SK-N-SH (cell line): ENCODE measurements at regions not wholly inside any gene's neighbourhood (a gene's known extent, or its start where the extent isn't known, plus 50 kb on each side); places are given as distances from the start of the nearest gene placed in this dataset.

Experiments used
- CTCF ChIA-PET: fragments of 300-600, 350-600 bp; formaldehyde crosslinking; extraction: SDS; loops from one replicate; lab custom pipeline; 2021; lab: Yijun Ruan, JAX
- POLR2A ChIA-PET: fragments of 350-600 bp; sonication (Branson Sonifier 250); formaldehyde crosslinking; extraction: SDS; loops from one replicate; lab custom pipeline; 2020; ENCODE audit warnings: antibody characterized with exemption, inconsistent platforms; lab: Yijun Ruan, JAX
- DNase-seq: peaks from one replicate; pipeline ENCODE4 v3.0.0; 2012
- H2AFZ ChIP-seq: fragments of 200-600 bp; sonication (generic); 2 replicates; pipeline ENCODE4 v1.8.1; 2016; ENCODE audit warnings: antibody characterized with exemption, mild to moderate bottlenecking, low read depth
- H3F3A ChIP-seq: fragments of 200-600 bp; sonication (generic); replicated peaks from 2 replicates; pipeline ENCODE3; 2016; ENCODE audit warnings: antibody characterized with exemption, mild to moderate bottlenecking; ENCODE audit not compliant: insufficient read depth
- H3K27ac ChIP-seq, 2 experiments: fragments of 200-500 bp in 1 of 2; fragments of 200-600 bp in 1 of 2; sonication (Bioruptor generic) in 1 of 2; sonication (generic), shearing (Covaris generic) in 1 of 2; 2 replicates each; pipeline versions ENCODE4 v1.5.1 to v1.6.1; 2014 to 2016; ENCODE audit warnings: low read depth in 2 of 2, inconsistent platforms in 1 of 2, low read length in 1 of 2, mild to moderate bottlenecking in 1 of 2, mixed read lengths in 1 of 2
- H3K27me3 ChIP-seq: fragments of 200-600 bp; sonication (generic), shearing (Covaris generic); 2 replicates; pipeline ENCODE4 v1.6.1; 2016; ENCODE audit warnings: mixed run types; ENCODE audit not compliant: insufficient read depth
- H3K36me3 ChIP-seq, 2 experiments: fragments of 200-500 bp in 1 of 2; fragments of 200-600 bp in 1 of 2; sonication (Bioruptor generic) in 1 of 2; sonication (generic) in 1 of 2; replicated peaks in 1 of 2; 2 replicates each; pipeline versions ENCODE3 to v1.5.1; 2014 to 2016; ENCODE audit warnings: low read length in 1 of 2, mild to moderate bottlenecking in 1 of 2; ENCODE audit not compliant: insufficient read depth in 2 of 2, control insufficient read depth in 1 of 2
- H3K4me1 ChIP-seq, 2 experiments: fragments of 200-500 bp in 1 of 2; fragments of 200-600 bp in 1 of 2; sonication (Bioruptor generic) in 1 of 2; sonication (generic), shearing (Covaris generic) in 1 of 2; 2 replicates each; pipeline versions ENCODE4 v1.5.1 to v1.6.1; 2014 to 2016; ENCODE audit warnings: low read depth in 1 of 2, low read length in 1 of 2, mixed run types in 1 of 2; ENCODE audit not compliant: insufficient read depth in 2 of 2, control insufficient read depth in 1 of 2
- H3K4me2 ChIP-seq: fragments of 200-600 bp; sonication (generic), shearing (Covaris generic); 2 replicates; pipeline ENCODE4 v1.6.1; 2017; ENCODE audit warnings: mixed run types
- H3K4me3 ChIP-seq, 2 experiments: fragments of 200-500 bp in 1 of 2; fragments of 200-600 bp in 1 of 2; sonication (Bioruptor generic) in 1 of 2; sonication (generic), shearing (Covaris generic) in 1 of 2; 2 replicates each; pipeline versions ENCODE4 v1.5.1 to v1.8.1; 2014 to 2016; ENCODE audit warnings: low read depth in 2 of 2, inconsistent platforms in 1 of 2, low read length in 1 of 2, mild to moderate bottlenecking in 1 of 2, mixed read lengths in 1 of 2, moderate library complexity in 1 of 2
- H3K79me2 ChIP-seq: fragments of 200-600 bp; sonication (generic); 2 replicates; pipeline ENCODE4 v1.8.1; 2017; ENCODE audit warnings: mild to moderate bottlenecking; ENCODE audit not compliant: insufficient read depth
- H3K9ac ChIP-seq: fragments of 200-600 bp; sonication (generic); 2 replicates; pipeline ENCODE4 v1.6.1; 2017; ENCODE audit warnings: mixed run types
- H3K9me2 ChIP-seq: fragments of 200-600 bp; sonication (generic); 2 replicates; pipeline ENCODE4 v1.6.1; 2017; ENCODE audit warnings: mixed run types
- H3K9me3 ChIP-seq: fragments of 200-600 bp; sonication (generic); 2 replicates; pipeline ENCODE4 v1.6.1; 2017; ENCODE audit warnings: mixed run types, mild to moderate bottlenecking, moderate library complexity
- H4K20me1 ChIP-seq: fragments of 200-600 bp; sonication (generic); 2 replicates; pipeline ENCODE4 v1.6.1; 2017; ENCODE audit warnings: mild to moderate bottlenecking, mixed run types; ENCODE audit not compliant: insufficient read depth
- ELF1 ChIP-seq: IDR thresholded peaks from 2 replicates; pipeline ENCODE4 v1.4.0; 2012
- FOSL2 ChIP-seq: IDR thresholded peaks from 2 replicates; pipeline ENCODE4 v1.4.0; 2012; ENCODE audit warnings: low read depth, mild to moderate bottlenecking, moderate library complexity, borderline replicate concordance
- FOXJ3 ChIP-seq: sonication (generic); formaldehyde crosslinking; IDR thresholded peaks from 2 replicates; pipeline ENCODE4 v1.5.1; 2020; ENCODE audit warnings: mild to moderate bottlenecking, missing genetic modification reagents
- GABPA ChIP-seq: IDR thresholded peaks from 2 replicates; pipeline ENCODE4 v1.4.0; 2012; ENCODE audit warnings: low read depth, mild to moderate bottlenecking
- JUND ChIP-seq: IDR thresholded peaks from 2 replicates; pipeline ENCODE4 v1.4.0; 2012
- MAX ChIP-seq: IDR thresholded peaks from 2 replicates; pipeline ENCODE4 v1.4.0; 2012; ENCODE audit warnings: low read depth
- NRF1 ChIP-seq: IDR thresholded peaks from 2 replicates; pipeline ENCODE4 v1.6.1; 2012; ENCODE audit warnings: low read depth, mild to moderate bottlenecking, low read length
- PBX3 ChIP-seq: IDR thresholded peaks from 2 replicates; pipeline ENCODE4; 2012
- RCOR1 ChIP-seq: fragments of 150-350 bp; IDR thresholded peaks from 2 replicates; pipeline ENCODE4 v1.6.1; 2017; ENCODE audit warnings: antibody characterized with exemption, low read length
- REST ChIP-seq: IDR thresholded peaks from 2 replicates; pipeline ENCODE4 v1.6.1; 2012; ENCODE audit warnings: mild to moderate bottlenecking, low read depth, low read length, moderate library complexity
- RXRA ChIP-seq: IDR thresholded peaks from 2 replicates; pipeline ENCODE4 v1.4.0; 2012; ENCODE audit warnings: low read depth, mild to moderate bottlenecking, borderline replicate concordance
- SIN3A ChIP-seq: IDR thresholded peaks from 2 replicates; pipeline ENCODE4 v1.6.1; 2012; ENCODE audit warnings: low read depth, mild to moderate bottlenecking, low read length, moderate library complexity, borderline replicate concordance
- SMC3 ChIP-seq: IDR thresholded peaks from 2 replicates; pipeline ENCODE4 v1.6.1; 2012; ENCODE audit warnings: low read depth, low read length, improper control_type of control experiment
- TAF1 ChIP-seq: IDR thresholded peaks from 2 replicates; pipeline ENCODE4 v1.6.1; 2012; ENCODE audit warnings: low read depth, mild to moderate bottlenecking, low read length, moderate library complexity, borderline replicate concordance
- TCF12 ChIP-seq: IDR thresholded peaks from 2 replicates; pipeline ENCODE4 v1.4.0; 2012
- TEAD4 ChIP-seq: IDR thresholded peaks from 2 replicates; pipeline ENCODE4 v1.4.0; 2012; ENCODE audit warnings: mild to moderate bottlenecking, borderline replicate concordance; ENCODE audit not compliant: insufficient read depth
- USF2 ChIP-seq: fragments of 150-350 bp; IDR thresholded peaks from 2 replicates; pipeline ENCODE4 v1.6.1; 2017; ENCODE audit warnings: antibody characterized with exemption, low read length, low read depth, borderline replicate concordance
- ZBTB33 ChIP-seq: IDR thresholded peaks from 2 replicates; pipeline ENCODE4 v1.4.0; 2012; ENCODE audit warnings: low read depth, borderline replicate concordance
- WGBS: methylation state at CpG from one replicate; pipeline ENCODE4 v1.1.6; 2017; ENCODE audit warnings: low lambda C conversion rate; 5-methylcytosine and 5-hydroxymethylcytosine counted together

- 22% methylated on average over 3 of the region's 3 CpGs for whole genome bisulfite sequencing
- H3K27ac ChIP-seq = no peak overlapping the region
- H3K36me3 ChIP-seq = no peaks in the 10 kb centered on the region
- H4K20me1 ChIP-seq = no peaks in the 10 kb centered on the region
- H2AFZ ChIP-seq = no peak overlapping the region
- H3F3A ChIP-seq = no peaks in the 10 kb centered on the region
- H3K9me2 ChIP-seq = no peaks in the 10 kb centered on the region
- H3K79me2 ChIP-seq = no peaks in the 10 kb centered on the region
- H3K4me1 ChIP-seq = no peaks in the 10 kb centered on the region
- CTCF ChIA-PET = no interaction called here
- H3K27me3 ChIP-seq = peaks cover 7% of the 10 kb centered on the region; the same call in 1 of the 2 replicates
- H3K9ac ChIP-seq = no peak overlapping the region
- H3K9me3 ChIP-seq = no peaks in the 10 kb centered on the region
- H3K4me3 ChIP-seq = no peak overlapping the region
- TF ChIP-seq USF2 = no peak
- no peak for TF ChIP-seq RCOR1
- TF ChIP-seq TCF12 = no peak
- no peak for TF ChIP-seq MAX
- no peak for TF ChIP-seq ZBTB33
- no peak for TF ChIP-seq RXRA
- no peak for TF ChIP-seq ELF1
- no peak for TF ChIP-seq TEAD4
- TF ChIP-seq PBX3 = no peak
- no peak for TF ChIP-seq SIN3A
- no peak for TF ChIP-seq FOSL2
- no peak for TF ChIP-seq GABPA
- TF ChIP-seq NRF1 = no peak
- no peak for TF ChIP-seq TAF1
- no peak for TF ChIP-seq JUND
- no peak for TF ChIP-seq REST
- no peak for TF ChIP-seq FOXJ3 (CRISPR knock-in tag)
- no peak for TF ChIP-seq SMC3
- POLR2A ChIA-PET = no interaction called here
- DNase-seq = no peak
- no peak overlapping the region for H3K4me2 ChIP-seq
These were observed 106.3 kb upstream of the CD93 start for GRCh38 chr20:23192469-23192868.
